ENCODE measurements at regions not wholly inside any gene's neighbourhood (a gene's known extent, or its start where the extent isn't known, plus 50 kb on each side); places are given as distances from the start of the nearest gene placed in this dataset.

DNA sequence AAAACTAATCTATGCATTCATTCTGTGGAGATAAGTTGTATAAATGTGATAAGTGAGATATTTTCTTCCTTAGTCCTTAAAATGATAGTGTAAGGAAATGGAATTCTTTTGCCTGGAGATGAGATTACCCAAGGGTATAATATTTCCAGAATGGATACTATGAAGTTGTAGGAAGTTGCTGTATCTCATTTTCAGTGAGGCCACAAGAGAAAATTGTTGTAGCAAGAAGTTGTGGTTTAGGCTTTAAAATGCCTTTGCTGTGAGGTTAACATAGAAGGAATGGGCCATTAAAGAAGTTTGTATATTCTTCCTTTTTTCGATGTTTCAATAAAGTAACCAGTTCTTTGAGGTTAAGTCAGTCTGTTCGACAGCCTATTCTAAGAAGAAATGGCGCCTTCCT is 50.7 kb upstream of the LIN7C start:
- H3K9me3 ChIP-seq = no peaks in the 10 kb centered on the region
- no peak overlapping the region for H3K27ac ChIP-seq
- no peaks in the 10 kb centered on the region for H3K36me3 ChIP-seq (ENCODE audit: insufficient read depth in 1 of 2, low read depth in 1 of 2)
- intact Hi-C loops (cut with DNase I) = no loop called here
- TF ChIP-seq, protein P1, sequence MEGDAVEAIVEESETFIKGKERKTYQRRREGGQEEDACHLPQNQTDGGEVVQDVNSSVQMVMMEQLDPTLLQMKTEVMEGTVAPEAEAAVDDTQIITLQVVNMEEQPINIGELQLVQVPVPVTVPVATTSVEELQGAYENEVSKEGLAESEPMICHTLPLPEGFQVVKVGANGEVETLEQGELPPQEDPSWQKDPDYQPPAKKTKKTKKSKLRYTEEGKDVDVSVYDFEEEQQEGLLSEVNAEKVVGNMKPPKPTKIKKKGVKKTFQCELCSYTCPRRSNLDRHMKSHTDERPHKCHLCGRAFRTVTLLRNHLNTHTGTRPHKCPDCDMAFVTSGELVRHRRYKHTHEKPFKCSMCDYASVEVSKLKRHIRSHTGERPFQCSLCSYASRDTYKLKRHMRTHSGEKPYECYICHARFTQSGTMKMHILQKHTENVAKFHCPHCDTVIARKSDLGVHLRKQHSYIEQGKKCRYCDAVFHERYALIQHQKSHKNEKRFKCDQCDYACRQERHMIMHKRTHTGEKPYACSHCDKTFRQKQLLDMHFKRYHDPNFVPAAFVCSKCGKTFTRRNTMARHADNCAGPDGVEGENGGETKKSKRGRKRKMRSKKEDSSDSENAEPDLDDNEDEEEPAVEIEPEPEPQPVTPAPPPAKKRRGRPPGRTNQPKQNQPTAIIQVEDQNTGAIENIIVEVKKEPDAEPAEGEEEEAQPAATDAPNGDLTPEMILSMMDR (IDR thresholded peaks at IDR 0.05) = no peak
- peaks cover 5% of the 10 kb centered on the region for H3K4me1 ChIP-seq
- H3K4me3 ChIP-seq = no peak overlapping the region
- ATAC-seq = no peak
- H3K27me3 ChIP-seq (ENCODE audit: insufficient read depth in 3 of 3, low read length in 2 of 3) = no peaks in the 10 kb centered on the region
- no peak for DNase-seq
- 72 to 87% (median 87%) methylated on average over 3 of the region's 3 CpGs for whole genome bisulfite sequencing, 3 donors
